ENCODE measurements at regions not wholly inside any gene's neighbourhood (a gene's known extent, or its start where the extent isn't known, plus 50 kb on each side); places are given as distances from the start of the nearest gene placed in this dataset.
A peak's percentile ranks its signal among the peaks of the same experiment; 100 is the strongest.

GRCh38 chr10:124225467-124226270, 132.3 kb upstream of the CHST15 start:
- Histone ChIP-seq H3K27ac (0 out of 22 replicates have a peak overlapping the region, but pooled peaks of 1 of the 11 experiments have one; percentile 15), H3K9ac (no peak overlapping the region), H3K27me3 (peaks cover 0 to 7% (median 0%) of the 10 kb centered on the region in 11 experiments; a peak in 1 of 22 replicates), H3K36me3 (no peaks in the 10 kb centered on the region), H3K4me3 (no peak overlapping the region), H4K20me1 (0 out of 22 replicates have a peak, but pooled peaks cover 0 to 4% (median 0%) of the 10 kb centered on the region in 11 experiments), H3K4me1 (peaks cover 25 to 36% (median 32%) of the 10 kb centered on the region in 10 experiments), H3K9me3 (replicated peaks in 1 of 11) (no peaks in the 10 kb centered on the region), H3K4me2 (no peak overlapping the region)
- TF ChIP-seq Cebpa-rat (IDR thresholded peaks at IDR 0.05) = no peak

- H3K9me3 ChIP-seq (replicated peaks in 1 of 11) = no peaks in the 10 kb centered on the region
- H3K4me1 ChIP-seq = peaks cover 31 to 42% (median 37%) of the 10 kb centered on the region in 10 experiments
- H3K4me3 ChIP-seq = no peak overlapping the region
- TF ChIP-seq Cebpa-rat (IDR thresholded peaks at IDR 0.05) = no peak
- no peak overlapping the region for H3K9ac ChIP-seq
- H3K4me2 ChIP-seq = peak overlapping the region in 1 of 11 experiments; percentile 24; a peak in 1 of 22 replicates
- H3K36me3 ChIP-seq = no peaks in the 10 kb centered on the region
- H3K27ac ChIP-seq = 0 out of 22 replicates have a peak overlapping the region, but pooled peaks of 1 of the 11 experiments have one; percentile 15
- H3K27me3 ChIP-seq = peaks cover 0 to 7% (median 0%) of the 10 kb centered on the region in 11 experiments; a peak in 1 of 22 replicates
- H4K20me1 ChIP-seq = 0 out of 22 replicates have a peak, but pooled peaks cover 0 to 4% (median 0%) of the 10 kb centered on the region in 11 experiments
Measured at GRCh38 chr10:124225029-124225466, 131.7 kb upstream of the CHST15 start.

- Histone ChIP-seq H3K9me3 (replicated peaks in 1 of 11) (no peaks in the 10 kb centered on the region), H4K20me1 (0 out of 22 replicates have a peak, but pooled peaks cover 0 to 4% (median 0%) of the 10 kb centered on the region in 11 experiments), H3K4me1 (peaks cover 31 to 45% (median 40%) of the 10 kb centered on the region in 10 experiments), H3K9ac (no peak overlapping the region), H3K27ac (0 out of 22 replicates have a peak overlapping the region, but pooled peaks of 1 of the 11 experiments have one; percentile 15), H3K4me2 (peak overlapping the region in 1 of 11 experiments; percentile 24; a peak in 2 of 22 replicates), H3K27me3 (peaks cover 0 to 7% (median 0%) of the 10 kb centered on the region in 11 experiments; a peak in 1 of 22 replicates), H3K4me3 (no peak overlapping the region), H3K36me3 (no peaks in the 10 kb centered on the region)
- no peak for TF ChIP-seq Cebpa-rat (IDR thresholded peaks at IDR 0.05)
Measured at GRCh38 chr10:124224331-124225028, 131.1 kb upstream of the CHST15 start.

- Histone ChIP-seq H3K9ac (no peak overlapping the region), H3K4me3 (no peak overlapping the region), H3K4me2 (peak overlapping the region in 5 of 11 experiments; percentile 84 to 97 (median 93); a peak in 7 of 22 replicates), H4K20me1 (0 out of 22 replicates have a peak, but pooled peaks cover 0 to 4% (median 0%) of the 10 kb centered on the region in 11 experiments), H3K27ac (no peak overlapping the region), H3K36me3 (no peaks in the 10 kb centered on the region), H3K4me1 (peaks cover 31 to 46% (median 40%) of the 10 kb centered on the region in 10 experiments), H3K27me3 (peaks cover 0 to 7% (median 0%) of the 10 kb centered on the region in 11 experiments; a peak in 1 of 22 replicates), H3K9me3 (replicated peaks in 1 of 11) (no peaks in the 10 kb centered on the region)
- no peak for TF ChIP-seq Cebpa-rat (IDR thresholded peaks at IDR 0.05)
Measured at GRCh38 chr10:124223711-124224085, 130.3 kb upstream of the CHST15 start.

GRCh38 chr10:124222988-124223710, 129.8 kb upstream of the CHST15 start:
- Histone ChIP-seq H3K4me2 (peak overlapping the region; percentile 73 to 97 (median 93); a peak in 20 of 22 replicates), H3K4me1 (peaks cover 31 to 46% (median 40%) of the 10 kb centered on the region in 10 experiments), H3K9ac (peak overlapping the region in 3 of 11 experiments; percentile 61 to 68 (median 65); a peak in 4 of 22 replicates), H3K36me3 (no peaks in the 10 kb centered on the region), H3K27ac (0 out of 22 replicates have a peak overlapping the region, but pooled peaks of 2 of the 11 experiments have one; percentile 72 to 74), H4K20me1 (0 out of 22 replicates have a peak, but pooled peaks cover 0 to 4% (median 0%) of the 10 kb centered on the region in 11 experiments), H3K4me3 (no peak overlapping the region), H3K27me3 (peaks cover 0 to 7% (median 0%) of the 10 kb centered on the region in 11 experiments; a peak in 1 of 22 replicates), H3K9me3 (replicated peaks in 1 of 11) (no peaks in the 10 kb centered on the region)
- no peak for TF ChIP-seq Cebpa-rat (IDR thresholded peaks at IDR 0.05)

- Histone ChIP-seq H3K4me1 (peaks cover 36 to 49% (median 44%) of the 10 kb centered on the region in 10 experiments), H3K27me3 (peaks cover 0 to 7% (median 0%) of the 10 kb centered on the region in 11 experiments; a peak in 1 of 22 replicates), H4K20me1 (0 out of 22 replicates have a peak, but pooled peaks cover 0 to 4% (median 0%) of the 10 kb centered on the region in 11 experiments), H3K27ac (peak overlapping the region in 8 of 11 experiments; percentile 27 to 74 (median 54); a peak in 17 of 22 replicates), H3K9me3 (replicated peaks in 1 of 11) (no peaks in the 10 kb centered on the region), H3K4me2 (peak overlapping the region; percentile 73 to 97 (median 93)), H3K4me3 (peak overlapping the region in 3 of 10 experiments; percentile 17 to 47 (median 24); a peak in 4 of 20 replicates), H3K9ac (peak overlapping the region in 9 of 11 experiments; percentile 17 to 68 (median 58); a peak in 16 of 22 replicates), H3K36me3 (no peaks in the 10 kb centered on the region)
- TF ChIP-seq Cebpa-rat (IDR thresholded peaks at IDR 0.05) = no peak
Measured at GRCh38 chr10:124222318-124222987, 129.1 kb upstream of the CHST15 start.
